ENCODE measurements at regions not wholly inside any gene's neighbourhood (a gene's known extent, or its start where the extent isn't known, plus 50 kb on each side); places are given as distances from the start of the nearest gene placed in this dataset.

GRCh38 chr6:94651239-94651638, 926.1 kb upstream of the MANEA start:
- Histone ChIP-seq H3K27me3 (replicated peaks) (no peaks in the 10 kb centered on the region), H3K27ac (no peak overlapping the region), H3K36me3 (replicated peaks) (no peaks in the 10 kb centered on the region), H3K4me3 (ENCODE audit: low read depth, low read length) (no peak overlapping the region)
- in situ Hi-C loops (cut with HindIII; ENCODE audit: low pct_ligation_motif_present, low sequenced_read_pairs) = no loop called here
- TF ChIP-seq CTCF (IDR thresholded peaks at IDR 0.05; ENCODE audit: low read depth, low read length, missing control alignments) = no peak
- DNase-seq = no peak

DNA sequence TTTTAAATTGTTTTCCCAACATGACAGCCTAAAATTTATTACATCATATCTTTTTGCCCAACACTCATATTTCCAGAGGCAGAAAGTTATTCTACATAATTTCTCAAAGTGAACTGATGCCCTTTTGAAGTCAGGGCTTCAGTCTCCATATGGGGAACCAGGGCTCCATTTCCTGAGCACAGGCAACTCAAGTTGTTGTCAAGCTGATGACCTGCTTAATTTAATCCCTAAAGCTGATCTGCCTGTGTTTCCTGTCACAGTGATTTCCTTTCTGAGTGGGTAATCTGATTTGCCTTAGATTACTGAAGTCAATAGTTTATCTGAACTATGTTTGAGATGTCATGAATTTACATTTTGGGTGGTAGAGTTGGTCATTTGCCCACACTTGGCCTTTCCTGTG, 932.1 kb upstream of the MANEA start:
- H3K36me3 ChIP-seq (replicated peaks) = no peaks in the 10 kb centered on the region
- DNase-seq = no peak
- in situ Hi-C loops (cut with HindIII; ENCODE audit: low pct_ligation_motif_present, low sequenced_read_pairs) = no loop called here
- H3K27ac ChIP-seq = no peak overlapping the region
- H3K27me3 ChIP-seq (replicated peaks) = no peaks in the 10 kb centered on the region
- H3K4me3 ChIP-seq (ENCODE audit: low read depth, low read length) = no peak overlapping the region
- no peak for TF ChIP-seq CTCF (IDR thresholded peaks at IDR 0.05; ENCODE audit: low read depth, low read length, missing control alignments)

DNA sequence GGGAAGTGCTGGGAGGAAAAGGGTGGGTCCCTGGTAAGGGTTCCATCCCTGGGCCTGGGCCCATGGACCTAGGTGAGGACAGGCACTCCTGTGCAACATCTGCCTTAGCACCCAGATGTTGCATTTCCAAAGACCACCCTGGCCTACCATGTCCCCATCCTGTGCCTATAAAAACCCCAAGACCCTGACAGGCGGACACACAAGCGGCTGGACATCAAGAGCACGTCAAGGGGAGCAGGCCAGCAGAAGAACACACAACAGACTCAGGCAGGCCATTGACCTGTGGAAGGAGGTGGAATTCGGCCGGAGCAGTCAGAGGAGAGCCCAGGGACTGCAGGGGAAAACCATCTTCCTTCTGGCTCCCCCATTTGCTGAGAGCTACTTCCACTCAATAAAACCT, 937.8 kb upstream of the MANEA start:
- Histone ChIP-seq H3K36me3 (replicated peaks) (no peaks in the 10 kb centered on the region), H3K4me3 (ENCODE audit: low read depth, low read length) (no peak overlapping the region), H3K27ac (no peak overlapping the region), H3K27me3 (replicated peaks) (no peaks in the 10 kb centered on the region)
- TF ChIP-seq CTCF (IDR thresholded peaks at IDR 0.05; ENCODE audit: low read depth, low read length, missing control alignments) = no peak
- no peak for DNase-seq
- in situ Hi-C loops (cut with HindIII; ENCODE audit: low pct_ligation_motif_present, low sequenced_read_pairs) = no loop called here

- DNase-seq = no peak
- Histone ChIP-seq H3K27ac (no peak overlapping the region), H3K27me3 (replicated peaks) (no peaks in the 10 kb centered on the region), H3K36me3 (replicated peaks) (no peaks in the 10 kb centered on the region), H3K4me3 (ENCODE audit: low read depth, low read length) (no peak overlapping the region)
- no peak for TF ChIP-seq CTCF (IDR thresholded peaks at IDR 0.05; ENCODE audit: low read depth, low read length, missing control alignments)
- in situ Hi-C loops (cut with HindIII; ENCODE audit: low pct_ligation_motif_present, low sequenced_read_pairs) = no loop called here
Observed at GRCh38 chr6:94636780-94637385, 940.5 kb upstream of the MANEA start.

DNA sequence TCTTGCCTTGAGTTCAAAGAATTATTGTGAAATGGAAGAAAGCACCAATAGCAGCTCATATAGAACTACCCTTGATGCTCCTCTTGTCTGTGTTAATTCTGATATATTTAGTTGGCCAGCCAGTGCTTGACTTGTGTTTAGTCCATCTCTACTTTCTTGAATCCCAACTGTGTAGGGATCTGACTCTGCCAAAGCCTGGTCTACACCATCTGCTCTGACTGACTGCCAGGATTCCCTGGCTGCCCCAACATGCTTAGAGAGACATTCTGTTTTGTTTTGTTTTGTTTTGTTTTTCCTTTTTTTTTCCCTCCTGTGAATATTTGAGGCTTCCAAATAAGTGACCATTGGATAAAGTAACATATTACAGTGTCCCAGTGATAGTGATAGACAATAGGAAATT, 953.7 kb upstream of the MANEA start:
- H3K4me3 ChIP-seq (ENCODE audit: low read depth, low read length) = no peak overlapping the region
- H3K27me3 ChIP-seq (replicated peaks) = no peaks in the 10 kb centered on the region
- H3K36me3 ChIP-seq (replicated peaks) = no peaks in the 10 kb centered on the region
- DNase-seq = no peak
- H3K27ac ChIP-seq = no peak overlapping the region
- in situ Hi-C loops (cut with HindIII; ENCODE audit: low pct_ligation_motif_present, low sequenced_read_pairs) = no loop called here
- TF ChIP-seq CTCF (IDR thresholded peaks at IDR 0.05; ENCODE audit: low read depth, low read length, missing control alignments) = no peak

DNA sequence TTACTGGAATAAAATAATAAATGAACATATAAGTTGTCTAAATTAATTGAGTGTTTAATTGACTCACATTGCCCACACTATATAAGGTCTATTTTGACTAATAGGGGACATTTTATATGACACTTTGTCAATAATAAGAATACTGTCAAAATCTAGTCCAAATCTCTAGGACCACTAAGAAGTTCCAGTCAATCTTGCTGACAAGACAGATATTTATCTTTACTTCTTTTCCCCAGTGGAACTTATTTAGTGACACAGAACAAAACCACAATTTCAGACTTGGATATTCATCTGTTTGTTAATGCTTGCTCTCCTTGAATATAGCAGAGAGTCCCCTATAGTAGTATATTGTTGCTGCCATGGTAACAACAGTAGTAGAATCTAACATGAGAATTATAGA, 954.6 kb upstream of the MANEA start:
- Histone ChIP-seq H3K27ac (no peak overlapping the region), H3K4me3 (ENCODE audit: low read depth, low read length) (no peak overlapping the region), H3K27me3 (replicated peaks) (no peaks in the 10 kb centered on the region), H3K36me3 (replicated peaks) (no peaks in the 10 kb centered on the region)
- in situ Hi-C loops (cut with HindIII; ENCODE audit: low pct_ligation_motif_present, low sequenced_read_pairs) = no loop called here
- TF ChIP-seq CTCF (IDR thresholded peaks at IDR 0.05; ENCODE audit: low read depth, low read length, missing control alignments) = no peak
- DNase-seq = no peak

Data from brain microvascular endothelial cell (primary cell).